ENCODE measurements at regions not wholly inside any gene's neighbourhood (a gene's known extent, or its start where the extent isn't known, plus 50 kb on each side); places are given as distances from the start of the nearest gene placed in this dataset.

DNA sequence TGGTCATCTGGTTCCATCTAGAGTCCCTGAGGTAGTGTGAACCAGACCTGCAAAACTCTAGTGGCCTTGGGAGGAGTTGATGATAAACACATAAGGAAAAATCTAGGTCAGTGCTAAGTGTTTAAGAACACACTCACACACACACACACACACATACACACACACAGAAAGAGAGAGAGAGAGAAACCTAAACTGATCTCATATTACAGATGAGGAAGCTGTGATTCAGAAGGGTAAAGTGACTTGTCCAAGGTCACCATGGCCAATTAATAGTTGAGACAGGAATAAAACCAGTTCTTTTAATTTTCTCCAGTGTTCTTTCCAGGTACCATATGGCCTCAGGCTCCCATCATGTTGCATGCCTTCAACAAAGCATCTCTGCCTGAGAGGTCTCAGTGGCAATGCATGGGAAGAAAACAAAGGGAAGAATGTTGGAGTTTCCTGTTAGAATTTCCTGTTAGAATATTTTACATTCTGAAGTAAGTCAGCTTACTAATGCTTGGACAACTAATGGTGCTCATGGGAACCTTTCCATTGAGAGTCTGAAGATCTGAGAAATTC, 77.3 kb upstream of the TSPAN2 start:
- TF ChIP-seq, protein P1, sequence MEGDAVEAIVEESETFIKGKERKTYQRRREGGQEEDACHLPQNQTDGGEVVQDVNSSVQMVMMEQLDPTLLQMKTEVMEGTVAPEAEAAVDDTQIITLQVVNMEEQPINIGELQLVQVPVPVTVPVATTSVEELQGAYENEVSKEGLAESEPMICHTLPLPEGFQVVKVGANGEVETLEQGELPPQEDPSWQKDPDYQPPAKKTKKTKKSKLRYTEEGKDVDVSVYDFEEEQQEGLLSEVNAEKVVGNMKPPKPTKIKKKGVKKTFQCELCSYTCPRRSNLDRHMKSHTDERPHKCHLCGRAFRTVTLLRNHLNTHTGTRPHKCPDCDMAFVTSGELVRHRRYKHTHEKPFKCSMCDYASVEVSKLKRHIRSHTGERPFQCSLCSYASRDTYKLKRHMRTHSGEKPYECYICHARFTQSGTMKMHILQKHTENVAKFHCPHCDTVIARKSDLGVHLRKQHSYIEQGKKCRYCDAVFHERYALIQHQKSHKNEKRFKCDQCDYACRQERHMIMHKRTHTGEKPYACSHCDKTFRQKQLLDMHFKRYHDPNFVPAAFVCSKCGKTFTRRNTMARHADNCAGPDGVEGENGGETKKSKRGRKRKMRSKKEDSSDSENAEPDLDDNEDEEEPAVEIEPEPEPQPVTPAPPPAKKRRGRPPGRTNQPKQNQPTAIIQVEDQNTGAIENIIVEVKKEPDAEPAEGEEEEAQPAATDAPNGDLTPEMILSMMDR (IDR thresholded peaks at IDR 0.05), result no peak
- no peak for TF ChIP-seq POLR2A (IDR thresholded peaks at IDR 0.05)

Data from lower leg skin (tissue), 3 donors.